IPS-NIHi7 (cell line): ENCODE measurements at regions not wholly inside any gene's neighbourhood (a gene's known extent, or its start where the extent isn't known, plus 50 kb on each side); places are given as distances from the start of the nearest gene placed in this dataset.

Source experiments
- DNase-seq: peaks from one replicate; pipeline ENCODE4 v3.0.0; 2012; ENCODE audit warnings: mixed read lengths; ENCODE audit errors: extremely low spot score

GRCh38 chr6:105907991-105908390, 178.1 kb upstream of the PRDM1 start:
- no peak for DNase-seq

- DNase-seq = no peak
Measured at GRCh38 chr6:105907301-105907700, 178.8 kb upstream of the PRDM1 start.

- DNase-seq = no peak
Measured at GRCh38 chr6:105902401-105903031, 183.6 kb upstream of the PRDM1 start.

DNA sequence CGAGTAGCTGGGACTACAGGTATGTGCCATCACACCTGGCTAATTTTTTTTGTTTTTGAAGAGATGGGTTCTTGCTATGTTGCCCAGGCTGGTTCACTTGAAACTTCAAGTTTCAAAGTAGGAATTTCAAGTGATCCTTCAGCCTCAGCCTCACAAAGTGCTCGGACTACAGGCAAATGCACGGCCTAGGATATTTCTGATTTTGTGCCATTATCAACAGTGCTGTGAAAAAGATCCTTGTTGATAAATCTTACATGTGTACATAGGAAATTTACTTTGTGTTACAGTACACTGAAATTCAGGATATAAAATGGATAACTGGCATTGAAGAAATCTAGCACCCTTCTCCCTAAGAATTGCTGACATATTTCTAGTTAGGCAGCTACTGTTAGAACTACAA, 184.6 kb upstream of the PRDM1 start:
- no peak for DNase-seq

- no peak for DNase-seq
Measured at GRCh38 chr6:105900125-105900937, 185.8 kb upstream of the PRDM1 start.

- no peak for DNase-seq
Measured at GRCh38 chr6:105898286-105898685, 187.8 kb upstream of the PRDM1 start.

GRCh38 chr6:105897131-105897530, 189.0 kb upstream of the PRDM1 start:
- no peak for DNase-seq

GRCh38 chr6:105896821-105897095, 189.4 kb upstream of the PRDM1 start:
- DNase-seq = no peak

DNA sequence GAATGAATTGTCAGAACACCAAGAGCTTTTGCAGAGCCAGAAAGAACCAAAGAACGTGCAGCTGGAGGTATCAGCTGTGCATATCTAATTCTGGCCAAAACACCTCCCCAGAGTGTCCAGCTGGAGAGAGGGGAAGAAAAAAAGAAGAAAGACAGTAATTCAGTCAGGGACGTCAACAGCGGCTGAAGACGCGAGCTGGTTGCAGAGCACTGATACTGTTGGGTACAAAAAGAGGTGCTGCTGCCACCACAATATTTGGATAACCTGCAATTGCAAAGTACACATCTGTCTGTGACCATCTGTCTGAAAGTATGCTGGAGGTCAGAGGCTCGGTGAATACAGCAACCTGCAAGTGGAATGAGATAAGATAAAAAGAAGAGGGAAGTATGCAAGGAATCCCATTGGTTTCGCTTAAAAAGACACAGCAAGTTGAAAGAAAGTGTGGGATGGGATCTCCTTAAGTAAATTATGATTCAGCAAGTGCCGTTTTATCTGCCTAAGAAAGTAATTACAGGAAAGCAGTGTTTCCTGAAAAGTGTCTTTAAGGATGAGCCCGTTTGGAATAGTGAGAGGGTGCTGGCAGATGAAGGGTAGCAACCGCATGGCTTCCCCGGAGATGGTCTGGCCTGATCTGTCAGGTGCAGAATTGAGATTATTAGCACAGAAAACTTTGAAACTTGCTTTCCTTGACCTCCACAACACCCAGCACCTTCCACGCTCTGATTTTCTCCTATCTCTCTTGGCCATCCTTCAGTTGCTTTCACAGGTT, 189.9 kb upstream of the PRDM1 start:
- no peak for DNase-seq

GRCh38 chr6:105894556-105894955, 191.6 kb upstream of the PRDM1 start:
- no peak for DNase-seq

DNA sequence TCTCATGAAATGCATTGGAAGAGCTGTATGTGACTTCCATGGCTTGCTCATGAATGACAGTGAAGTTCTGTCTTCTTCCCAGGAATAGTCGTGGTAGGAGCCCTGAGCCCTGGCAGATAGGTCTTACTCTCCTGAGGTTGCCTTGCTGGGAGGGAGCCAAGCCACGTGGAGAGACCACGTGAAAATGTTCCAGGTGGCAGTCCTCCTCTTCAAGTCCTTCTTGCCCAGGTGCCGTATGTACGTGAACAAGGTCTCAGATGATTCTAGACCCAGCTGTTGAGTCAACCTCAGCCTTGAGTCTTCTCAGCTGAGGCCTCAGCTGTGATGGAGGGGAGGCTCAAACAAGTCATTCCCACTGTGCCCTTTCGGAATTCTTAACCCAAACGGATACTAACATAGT, 192.4 kb upstream of the PRDM1 start:
- DNase-seq = no peak

DNA sequence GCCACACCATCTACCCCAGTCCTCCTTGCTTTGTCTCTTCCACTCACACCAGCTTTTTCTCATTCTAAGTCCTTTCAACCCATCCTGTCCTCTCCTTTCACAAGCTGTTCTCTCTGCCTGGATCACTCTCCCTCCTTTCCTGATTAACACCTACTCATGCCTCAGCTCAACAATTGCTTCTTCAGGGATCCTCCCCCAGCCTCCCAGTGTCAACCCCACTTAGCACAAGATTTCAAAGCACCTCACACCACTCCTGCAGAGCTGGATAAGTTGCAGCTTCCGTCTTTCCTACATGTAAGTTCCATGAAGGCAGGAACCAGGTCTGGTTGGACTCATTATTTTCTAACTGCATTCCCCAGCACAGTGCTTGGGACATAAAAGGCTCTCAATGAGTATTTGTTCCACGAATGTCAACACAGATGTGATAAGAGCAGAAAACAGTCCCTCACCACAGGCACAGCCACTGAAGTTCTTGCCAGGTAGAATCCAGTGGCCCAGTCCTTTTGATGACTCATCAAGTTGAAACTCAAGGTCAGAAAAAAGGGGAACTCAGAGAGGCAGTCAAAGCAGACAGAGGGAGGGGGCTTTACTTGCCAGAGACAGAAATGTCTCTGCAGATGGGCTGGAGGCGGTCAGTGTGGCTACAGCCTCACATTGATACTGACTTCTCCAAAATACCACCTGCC, 193.4 kb upstream of the PRDM1 start:
- peak; percentile 26 for DNase-seq

DNA sequence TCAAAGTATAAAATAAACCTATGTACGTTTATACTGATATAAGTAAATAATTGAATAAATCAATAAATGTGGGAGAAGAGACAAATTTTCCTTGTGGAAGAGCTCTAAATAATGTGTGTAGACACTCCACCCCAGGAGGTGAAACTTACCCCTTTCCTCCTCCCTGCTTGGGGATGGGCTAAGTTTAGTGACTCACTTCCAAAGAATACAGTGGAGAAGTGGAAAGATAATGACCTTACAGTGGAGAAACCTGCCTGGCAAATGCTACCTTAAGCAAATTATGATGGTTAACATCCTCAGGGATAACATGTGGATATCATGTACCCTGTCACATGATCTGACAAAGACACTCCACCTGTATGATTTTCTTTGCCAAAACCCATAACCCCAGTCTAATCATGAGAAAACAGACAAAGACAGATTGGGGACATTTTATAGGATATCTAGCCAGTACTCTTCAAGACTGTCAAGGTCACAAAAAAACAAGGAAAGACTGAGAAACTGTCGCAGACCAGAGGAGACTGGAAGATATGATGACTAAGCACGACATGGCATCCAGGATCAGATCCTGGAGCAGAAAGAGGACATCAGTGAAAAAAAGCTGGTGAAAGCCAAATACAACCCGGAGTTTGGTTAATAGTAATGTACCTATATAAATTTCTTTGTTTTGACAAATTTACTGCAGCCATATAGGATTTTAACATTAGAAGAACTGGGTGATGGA, 195.5 kb upstream of the PRDM1 start:
- no peak for DNase-seq

- no peak for DNase-seq
Measured at GRCh38 chr6:105889902-105890301, 196.2 kb upstream of the PRDM1 start.

- no peak for DNase-seq
Measured at GRCh38 chr6:105886814-105887544, 199.2 kb upstream of the PRDM1 start.

DNA sequence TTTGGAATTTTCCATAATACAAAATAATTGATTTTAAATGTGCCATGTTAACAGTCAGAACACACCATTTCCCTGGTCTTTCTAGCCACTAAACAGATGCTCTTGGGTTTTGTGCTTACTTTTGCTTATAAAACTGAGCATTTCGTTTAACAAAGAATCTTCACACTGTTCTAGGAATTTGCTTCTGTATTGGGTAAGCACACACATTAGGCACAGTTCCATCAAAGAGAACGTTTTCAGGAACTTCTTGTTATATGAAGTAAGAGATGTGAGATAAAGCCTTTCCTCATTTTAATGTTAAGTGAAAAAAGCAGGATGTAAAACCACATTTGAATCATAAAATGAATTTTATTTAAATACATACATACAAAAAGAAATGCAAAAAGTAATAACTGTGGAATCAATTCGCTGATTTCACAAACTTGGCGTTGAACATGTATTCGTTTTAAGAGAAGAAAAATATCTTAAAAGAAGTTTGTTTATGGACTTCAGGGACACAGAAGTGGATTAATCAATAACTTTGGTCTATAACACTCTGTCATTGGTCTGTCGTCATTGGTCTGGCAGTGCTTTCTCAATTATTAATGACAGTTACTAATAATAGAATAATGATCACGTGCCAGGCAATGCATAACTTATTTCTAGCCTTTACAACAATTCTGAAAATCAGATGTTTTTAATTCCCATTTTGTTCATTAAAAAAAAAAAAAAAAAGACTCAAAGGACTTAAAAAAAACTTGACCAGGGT, 199.9 kb upstream of the PRDM1 start:
- no peak for DNase-seq

DNA sequence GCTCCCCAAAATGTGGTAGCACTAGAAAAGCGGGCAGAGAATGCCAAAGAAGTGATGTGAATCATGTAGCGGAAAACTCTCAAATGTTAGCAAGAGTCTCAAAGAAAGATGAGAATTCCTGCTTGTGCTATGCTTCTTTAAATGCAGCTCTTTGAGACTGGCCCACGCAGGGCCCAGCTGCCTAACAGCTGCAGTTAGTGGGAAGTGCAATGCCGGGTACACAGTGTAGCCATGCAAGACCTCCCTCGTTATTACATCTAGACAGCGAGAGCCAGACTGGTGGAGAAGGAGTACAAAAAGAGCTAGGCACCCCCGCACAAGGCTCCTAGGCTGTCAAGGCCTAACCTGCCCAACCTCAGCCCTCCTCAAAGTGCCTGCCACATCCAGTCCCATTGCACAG, 201.7 kb upstream of the PRDM1 start:
- DNase-seq = no peak

DNA sequence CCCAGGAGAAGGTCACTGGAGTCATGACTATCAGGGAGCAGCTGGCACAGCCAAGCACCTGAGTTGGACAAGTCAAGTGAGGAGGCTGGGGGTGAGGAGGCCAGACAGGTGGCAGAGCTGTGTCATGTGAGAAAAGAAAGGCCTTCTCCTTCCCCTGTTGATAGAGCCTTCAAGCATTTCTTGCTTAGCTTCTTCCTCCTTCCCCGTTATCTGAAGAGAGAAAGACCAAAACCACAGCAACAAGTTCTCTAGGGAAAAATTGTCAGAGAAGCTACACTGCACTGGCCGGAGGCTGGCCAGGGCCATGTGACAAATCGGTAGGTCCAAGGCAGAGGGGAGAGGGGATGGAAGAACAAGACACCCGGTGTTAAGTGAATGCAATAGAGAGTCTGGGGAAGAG, 202.1 kb upstream of the PRDM1 start:
- DNase-seq = no peak

DNA sequence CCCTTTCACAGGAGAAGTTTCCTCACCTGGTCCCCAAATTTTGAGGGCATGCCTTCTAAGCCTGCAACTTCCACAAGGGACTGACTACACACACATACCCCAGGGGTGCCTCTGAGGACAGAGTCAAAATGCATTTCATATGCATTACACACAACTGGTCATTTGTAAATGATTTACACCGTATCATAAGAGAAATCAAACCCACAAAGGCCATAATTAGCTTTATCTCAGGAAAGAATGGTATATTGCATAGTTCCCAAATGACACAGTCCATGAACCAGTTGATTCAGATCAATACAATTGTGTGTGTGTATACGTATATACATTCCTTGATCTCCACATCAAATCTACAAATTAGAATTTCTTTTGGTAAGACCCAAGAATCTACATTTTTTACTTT, 203.3 kb upstream of the PRDM1 start:
- DNase-seq = no peak

- DNase-seq = no peak
Measured at GRCh38 chr6:105882121-105882803, 203.9 kb upstream of the PRDM1 start.
